ENCODE measurements at regions not wholly inside any gene's neighbourhood (a gene's known extent, or its start where the extent isn't known, plus 50 kb on each side); places are given as distances from the start of the nearest gene placed in this dataset.

- H3K4me1 ChIP-seq (ENCODE audit: control insufficient read depth in 2 of 2, insufficient read depth in 2 of 2, low read length in 2 of 2) = peaks cover 0 to 3% of the 10 kb centered on the region in 2 donors
Observed at GRCh38 chr1:94606471-94606870, 64.9 kb upstream of the F3 start.

GRCh38 chr1:94603663-94604062 lies 62.1 kb upstream of the F3 start:
- DNase-seq (ENCODE audit: low read depth in 6 of 9, low spot score in 9 of 9) = no peak
- peaks cover 0 to 3% of the 10 kb centered on the region in 2 donors for H3K4me1 ChIP-seq (ENCODE audit: control insufficient read depth in 2 of 2, insufficient read depth in 2 of 2, low read length in 2 of 2)
- H3K9me3 ChIP-seq (ENCODE audit: control insufficient read depth in 2 of 2, insufficient read depth in 1 of 2, low read length in 1 of 2) = no peaks in the 10 kb centered on the region
- no peak overlapping the region for H3K27ac ChIP-seq (ENCODE audit: low read depth in 1 of 2, low read length in 1 of 2)
- H3K27me3 ChIP-seq (ENCODE audit: control insufficient read depth in 2 of 2, insufficient read depth in 1 of 2, low read length in 1 of 2) = peaks cover 0 to 2% of the 10 kb centered on the region in 2 donors
- H3K36me3 ChIP-seq (ENCODE audit: control insufficient read depth in 2 of 2, insufficient read depth in 2 of 2, low read length in 1 of 2) = no peaks in the 10 kb centered on the region
- H3K4me3 ChIP-seq (ENCODE audit: low read length in 2 of 2) = no peak overlapping the region

More at GRCh38 chr1:94606471-94606870, 64.9 kb upstream of the F3 start:
- H3K36me3 ChIP-seq (ENCODE audit: control insufficient read depth in 2 of 2, insufficient read depth in 2 of 2, low read length in 1 of 2) = no peaks in the 10 kb centered on the region
- no peak overlapping the region for H3K27ac ChIP-seq (ENCODE audit: low read depth in 1 of 2, low read length in 1 of 2)
- DNase-seq (ENCODE audit: low read depth in 6 of 9, low spot score in 9 of 9) = no peak
- H3K9me3 ChIP-seq (ENCODE audit: control insufficient read depth in 2 of 2, insufficient read depth in 1 of 2, low read length in 1 of 2) = no peaks in the 10 kb centered on the region
- WGBS = 96% methylated on average over 4 of the region's 4 CpGs
- H3K4me3 ChIP-seq (ENCODE audit: low read length in 2 of 2) = no peak overlapping the region
- no peaks in the 10 kb centered on the region for H3K27me3 ChIP-seq (ENCODE audit: control insufficient read depth in 2 of 2, insufficient read depth in 1 of 2, low read length in 1 of 2)

DNA sequence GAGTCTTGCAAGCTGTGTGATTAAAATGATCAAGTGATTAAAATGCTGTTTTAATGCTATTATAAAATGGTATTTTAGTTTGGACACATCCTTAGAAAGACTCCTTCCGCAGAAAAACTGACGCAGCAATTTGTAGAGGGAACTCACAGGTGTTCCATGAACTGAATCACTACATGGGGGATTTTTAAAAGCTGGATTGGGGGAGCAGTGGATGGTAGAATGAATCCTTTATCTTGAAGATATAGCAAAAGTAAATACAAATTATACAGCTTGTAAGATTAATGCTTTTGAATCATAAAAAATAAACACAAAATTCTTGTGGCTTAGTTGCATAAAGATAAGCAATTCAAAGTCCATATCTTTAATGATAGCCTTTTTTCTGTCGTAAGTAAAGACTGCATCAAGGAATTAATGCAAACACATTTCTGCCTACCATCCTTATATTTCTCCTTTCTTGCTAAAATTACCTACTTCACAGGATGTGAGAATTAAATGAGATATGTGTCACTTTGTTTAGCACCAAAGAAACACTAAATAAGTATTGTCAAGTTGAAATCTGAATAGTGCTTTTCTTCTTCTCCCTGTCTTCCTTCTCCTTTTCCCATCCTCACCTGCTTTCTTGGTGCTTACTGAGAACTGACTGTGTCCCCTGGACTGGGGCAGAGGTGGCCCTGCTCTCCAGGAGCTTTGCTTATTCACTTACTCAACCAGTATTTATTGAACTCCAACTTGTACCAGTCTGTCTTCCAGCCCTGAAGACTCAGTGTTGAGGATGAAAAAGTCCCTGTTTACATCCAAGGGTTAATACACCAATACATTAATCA lies 61.5 kb upstream of the F3 start:
- WGBS = 44% methylated on average over 3 of the region's 3 CpGs
- Histone ChIP-seq H3K9me3 (ENCODE audit: control insufficient read depth in 2 of 2, insufficient read depth in 1 of 2, low read length in 1 of 2) (no peaks in the 10 kb centered on the region), H3K4me3 (ENCODE audit: low read length in 2 of 2) (no peak overlapping the region), H3K36me3 (ENCODE audit: control insufficient read depth in 2 of 2, insufficient read depth in 2 of 2, low read length in 1 of 2) (no peaks in the 10 kb centered on the region), H3K27me3 (ENCODE audit: control insufficient read depth in 2 of 2, insufficient read depth in 1 of 2, low read length in 1 of 2) (peaks cover 0 to 2% of the 10 kb centered on the region in 2 donors), H3K4me1 (ENCODE audit: control insufficient read depth in 2 of 2, insufficient read depth in 2 of 2, low read length in 2 of 2) (peaks cover 0 to 3% of the 10 kb centered on the region in 2 donors), H3K27ac (ENCODE audit: low read depth in 1 of 2, low read length in 1 of 2) (no peak overlapping the region)
- DNase-seq (ENCODE audit: low read depth in 6 of 9, low spot score in 9 of 9) = peak in 1 of 9 donors; percentile 6

- H3K27me3 ChIP-seq (ENCODE audit: control insufficient read depth in 2 of 2, insufficient read depth in 1 of 2, low read length in 1 of 2) = peaks cover 0 to 2% of the 10 kb centered on the region in 2 donors
- H3K9me3 ChIP-seq (ENCODE audit: control insufficient read depth in 2 of 2, insufficient read depth in 1 of 2, low read length in 1 of 2) = no peaks in the 10 kb centered on the region
- peak in 3 of 9 donors; percentile 5 to 54 (median 18) for DNase-seq (ENCODE audit: low read depth in 6 of 9, low spot score in 9 of 9)
- H3K4me3 ChIP-seq (ENCODE audit: low read length in 2 of 2) = no peak overlapping the region
- peaks cover 0 to 3% of the 10 kb centered on the region in 2 donors for H3K4me1 ChIP-seq (ENCODE audit: control insufficient read depth in 2 of 2, insufficient read depth in 2 of 2, low read length in 2 of 2)
- no peak overlapping the region for H3K27ac ChIP-seq (ENCODE audit: low read depth in 1 of 2, low read length in 1 of 2)
- 6% methylated on average over 9 of the region's 9 CpGs for WGBS
- H3K36me3 ChIP-seq (ENCODE audit: control insufficient read depth in 2 of 2, insufficient read depth in 2 of 2, low read length in 1 of 2) = no peaks in the 10 kb centered on the region
Observed at GRCh38 chr1:94602316-94602715, 60.8 kb upstream of the F3 start.

DNA sequence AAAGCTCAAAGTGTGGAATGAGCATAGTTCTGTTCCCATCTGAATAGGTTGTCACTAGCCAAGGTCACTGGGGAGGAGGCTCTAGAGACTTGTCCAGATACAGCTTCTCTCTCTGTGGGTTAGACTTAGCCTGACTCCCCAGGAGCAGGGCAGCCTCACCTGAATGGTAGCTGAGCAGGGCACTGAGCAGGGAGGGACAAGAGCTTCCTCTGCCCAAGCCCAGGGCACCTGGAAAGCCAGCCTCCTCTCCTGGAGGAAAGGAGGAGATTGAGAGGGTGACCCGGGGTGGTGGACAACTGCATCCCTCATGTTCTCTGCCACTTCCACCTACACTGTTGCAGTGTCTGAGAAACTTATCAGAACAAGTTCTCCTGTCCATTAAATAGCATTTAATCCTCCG lies 59.0 kb upstream of the F3 start:
- H3K27ac ChIP-seq (ENCODE audit: low read depth in 1 of 2, low read length in 1 of 2) = no peak overlapping the region
- peaks cover 0 to 2% of the 10 kb centered on the region in 2 donors for H3K27me3 ChIP-seq (ENCODE audit: control insufficient read depth in 2 of 2, insufficient read depth in 1 of 2, low read length in 1 of 2)
- no peaks in the 10 kb centered on the region for H3K9me3 ChIP-seq (ENCODE audit: control insufficient read depth in 2 of 2, insufficient read depth in 1 of 2, low read length in 1 of 2)
- no peak for DNase-seq (ENCODE audit: low read depth in 6 of 9, low spot score in 9 of 9)
- H3K36me3 ChIP-seq (ENCODE audit: control insufficient read depth in 2 of 2, insufficient read depth in 2 of 2, low read length in 1 of 2) = no peaks in the 10 kb centered on the region
- H3K4me1 ChIP-seq (ENCODE audit: control insufficient read depth in 2 of 2, insufficient read depth in 2 of 2, low read length in 2 of 2) = peaks cover 0 to 3% of the 10 kb centered on the region in 2 donors
- WGBS = 92% methylated on average over 2 of the region's 2 CpGs
- no peak overlapping the region for H3K4me3 ChIP-seq (ENCODE audit: low read length in 2 of 2)

GRCh38 chr1:94599095-94599813 lies 57.7 kb upstream of the F3 start:
- H3K4me1 ChIP-seq (ENCODE audit: control insufficient read depth in 2 of 2, insufficient read depth in 2 of 2, low read length in 2 of 2) = peaks cover 0 to 3% of the 10 kb centered on the region in 2 donors
- no peaks in the 10 kb centered on the region for H3K9me3 ChIP-seq (ENCODE audit: control insufficient read depth in 2 of 2, insufficient read depth in 1 of 2, low read length in 1 of 2)
- no peak overlapping the region for H3K27ac ChIP-seq (ENCODE audit: low read depth in 1 of 2, low read length in 1 of 2)
- no peak overlapping the region for H3K4me3 ChIP-seq (ENCODE audit: low read length in 2 of 2)
- no peaks in the 10 kb centered on the region for H3K36me3 ChIP-seq (ENCODE audit: control insufficient read depth in 2 of 2, insufficient read depth in 2 of 2, low read length in 1 of 2)
- DNase-seq (ENCODE audit: low read depth in 6 of 9, low spot score in 9 of 9) = no peak
- WGBS = 95% methylated on average over 11 of the region's 11 CpGs
- H3K27me3 ChIP-seq (ENCODE audit: control insufficient read depth in 2 of 2, insufficient read depth in 1 of 2, low read length in 1 of 2) = peaks cover 0 to 2% of the 10 kb centered on the region in 2 donors

GRCh38 chr1:94597701-94598100 lies 56.1 kb upstream of the F3 start:
- Histone ChIP-seq H3K9me3 (ENCODE audit: control insufficient read depth in 2 of 2, insufficient read depth in 1 of 2, low read length in 1 of 2) (no peaks in the 10 kb centered on the region), H3K27me3 (ENCODE audit: control insufficient read depth in 2 of 2, insufficient read depth in 1 of 2, low read length in 1 of 2) (peaks cover 0 to 2% of the 10 kb centered on the region in 2 donors), H3K36me3 (ENCODE audit: control insufficient read depth in 2 of 2, insufficient read depth in 2 of 2, low read length in 1 of 2) (no peaks in the 10 kb centered on the region), H3K27ac (ENCODE audit: low read depth in 1 of 2, low read length in 1 of 2) (no peak overlapping the region), H3K4me1 (ENCODE audit: control insufficient read depth in 2 of 2, insufficient read depth in 2 of 2, low read length in 2 of 2) (peaks cover 0 to 3% of the 10 kb centered on the region in 2 donors), H3K4me3 (ENCODE audit: low read length in 2 of 2) (no peak overlapping the region)
- 97% methylated on average over 3 of the region's 3 CpGs for WGBS
- DNase-seq (ENCODE audit: low read depth in 6 of 9, low spot score in 9 of 9) = no peak

DNA sequence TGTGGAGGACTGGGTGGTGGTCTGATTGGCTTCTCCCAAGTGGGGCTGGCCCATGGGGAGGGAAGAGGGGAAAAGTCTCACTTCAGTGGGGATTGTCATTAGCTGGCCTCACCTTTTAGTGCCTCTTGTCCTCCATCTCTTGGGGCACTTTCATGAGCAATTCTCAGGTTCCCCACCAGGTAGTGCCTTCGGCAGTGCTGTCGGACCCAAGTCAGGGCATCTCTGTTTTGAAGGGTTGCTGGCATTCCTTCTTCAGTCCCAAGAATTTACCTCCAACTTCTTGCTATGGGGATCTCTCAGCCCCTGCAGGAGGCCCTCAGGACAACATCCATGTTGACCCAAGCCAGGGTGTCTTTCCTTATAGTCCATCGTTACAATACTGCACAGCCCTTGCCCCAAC lies 54.7 kb upstream of the F3 start:
- no peak for DNase-seq (ENCODE audit: low read depth in 6 of 9, low spot score in 9 of 9)
- Histone ChIP-seq H3K4me1 (ENCODE audit: control insufficient read depth in 2 of 2, insufficient read depth in 2 of 2, low read length in 2 of 2) (no peaks in the 10 kb centered on the region), H3K36me3 (ENCODE audit: control insufficient read depth in 2 of 2, insufficient read depth in 2 of 2, low read length in 1 of 2) (no peaks in the 10 kb centered on the region), H3K27ac (ENCODE audit: low read depth in 1 of 2, low read length in 1 of 2) (no peak overlapping the region), H3K27me3 (ENCODE audit: control insufficient read depth in 2 of 2, insufficient read depth in 1 of 2, low read length in 1 of 2) (peaks cover 0 to 2% of the 10 kb centered on the region in 2 donors), H3K4me3 (ENCODE audit: low read length in 2 of 2) (no peak overlapping the region), H3K9me3 (ENCODE audit: control insufficient read depth in 2 of 2, insufficient read depth in 1 of 2, low read length in 1 of 2) (no peaks in the 10 kb centered on the region)
- 97% methylated on average over 3 of the region's 3 CpGs for WGBS

- Histone ChIP-seq H3K4me1 (ENCODE audit: control insufficient read depth in 2 of 2, insufficient read depth in 2 of 2, low read length in 2 of 2) (no peaks in the 10 kb centered on the region), H3K4me3 (ENCODE audit: low read length in 2 of 2) (no peak overlapping the region), H3K36me3 (ENCODE audit: control insufficient read depth in 2 of 2, insufficient read depth in 2 of 2, low read length in 1 of 2) (no peaks in the 10 kb centered on the region), H3K27me3 (ENCODE audit: control insufficient read depth in 2 of 2, insufficient read depth in 1 of 2, low read length in 1 of 2) (peaks cover 0 to 2% of the 10 kb centered on the region in 2 donors), H3K9me3 (ENCODE audit: control insufficient read depth in 2 of 2, insufficient read depth in 1 of 2, low read length in 1 of 2) (no peaks in the 10 kb centered on the region), H3K27ac (ENCODE audit: low read depth in 1 of 2, low read length in 1 of 2) (no peak overlapping the region)
- WGBS = 91% methylated on average over 5 of the region's 5 CpGs
- DNase-seq (ENCODE audit: low read depth in 6 of 9, low spot score in 9 of 9) = no peak
Observed at GRCh38 chr1:94595658-94596057, 54.1 kb upstream of the F3 start.

Data from thymus (tissue), 11 donors.